Testis (tissue), 2 donors: ENCODE measurements at regions not wholly inside any gene's neighbourhood (a gene's known extent, or its start where the extent isn't known, plus 50 kb on each side); places are given as distances from the start of the nearest gene placed in this dataset.

Experiments
- CTCF ChIP-seq, 3 experiments: fragments of 450-650 bp in 2 of 3; fragments of 200-600 bp in 1 of 3; sonication (generic) in 1 of 3; IDR thresholded peaks; one replicate each; pipeline ENCODE4 v1.5.1; 2016 to 2019; ENCODE audit warnings: antibody characterized with exemption in 3 of 3, mild to moderate bottlenecking in 2 of 3, moderate library complexity in 1 of 3
- POLR2A ChIP-seq: fragments of 450-650 bp; IDR thresholded peaks from one replicate; pipeline ENCODE4 v1.6.1; 2017; ENCODE audit warnings: antibody characterized with exemption, mild to moderate bottlenecking, moderate library complexity

GRCh38 chr19:30314805-30315155 is 57.4 kb upstream of the ZNF536 start:
- TF ChIP-seq CTCF (IDR thresholded peaks at IDR 0.05): no peak
- no peak for TF ChIP-seq POLR2A
